NCI-H1694 treated with DMSO at 0.1 percent for 48 hours (cell line): ENCODE measurements at regions not wholly inside any gene's neighbourhood (a gene's known extent, or its start where the extent isn't known, plus 50 kb on each side); places are given as distances from the start of the nearest gene placed in this dataset.

Experiments used
- DNase-seq: peaks from one replicate; lab custom pipeline; 2025; lab: John Stamatoyannopoulos, UW

GRCh38 chr3:178450476-178450875, 85.8 kb upstream of the KCNMB2 start:
- DNase-seq = no peak

GRCh38 chr3:178451799-178452198, 84.4 kb upstream of the KCNMB2 start:
- DNase-seq = no peak

GRCh38 chr3:178454726-178455125, 81.5 kb upstream of the KCNMB2 start:
- DNase-seq = no peak

- no peak for DNase-seq
These were observed 81.0 kb upstream of the KCNMB2 start for GRCh38 chr3:178455226-178455625.

GRCh38 chr3:178455946-178456345, 80.3 kb upstream of the KCNMB2 start:
- no peak for DNase-seq

- DNase-seq = no peak
These were observed 79.5 kb upstream of the KCNMB2 start for GRCh38 chr3:178456621-178457285.

- DNase-seq = no peak
These were observed 78.7 kb upstream of the KCNMB2 start for GRCh38 chr3:178457511-178457910.

- no peak for DNase-seq
These were observed 77.8 kb upstream of the KCNMB2 start for GRCh38 chr3:178458313-178459037.

GRCh38 chr3:178459038-178459410, 77.2 kb upstream of the KCNMB2 start:
- no peak for DNase-seq

GRCh38 chr3:178465260-178466180, 70.7 kb upstream of the KCNMB2 start:
- DNase-seq = no peak

GRCh38 chr3:178472941-178473340, 63.3 kb upstream of the KCNMB2 start:
- DNase-seq = no peak

- no peak for DNase-seq
These were observed 61.7 kb upstream of the KCNMB2 start for GRCh38 chr3:178474526-178474925.

- no peak for DNase-seq
These were observed 61.2 kb upstream of the KCNMB2 start for GRCh38 chr3:178475062-178475461.

GRCh38 chr3:178476886-178477285, 59.4 kb upstream of the KCNMB2 start:
- DNase-seq = no peak

- DNase-seq = no peak
These were observed 56.8 kb upstream of the KCNMB2 start for GRCh38 chr3:178479446-178479845.

- no peak for DNase-seq
These were observed 56.4 kb upstream of the KCNMB2 start for GRCh38 chr3:178479860-178480259.

- DNase-seq = no peak
These were observed 56.0 kb upstream of the KCNMB2 start for GRCh38 chr3:178480274-178480673.

- DNase-seq = no peak
These were observed 55.4 kb upstream of the KCNMB2 start for GRCh38 chr3:178480795-178481194.

GRCh38 chr3:178482981-178483380, 53.3 kb upstream of the KCNMB2 start:
- no peak for DNase-seq

GRCh38 chr3:178483704-178484103, 52.5 kb upstream of the KCNMB2 start:
- no peak for DNase-seq

- no peak for DNase-seq
These were observed 50.5 kb upstream of the KCNMB2 start for GRCh38 chr3:178485756-178486155.
